SW480 (cell line): ENCODE measurements at regions not wholly inside any gene's neighbourhood (a gene's known extent, or its start where the extent isn't known, plus 50 kb on each side); places are given as distances from the start of the nearest gene placed in this dataset.

Experiments
- DNase-seq: peaks from one replicate; pipeline ENCODE4 v3.0.0-alpha.2; 2016; ENCODE audit warnings: low spot score

DNA sequence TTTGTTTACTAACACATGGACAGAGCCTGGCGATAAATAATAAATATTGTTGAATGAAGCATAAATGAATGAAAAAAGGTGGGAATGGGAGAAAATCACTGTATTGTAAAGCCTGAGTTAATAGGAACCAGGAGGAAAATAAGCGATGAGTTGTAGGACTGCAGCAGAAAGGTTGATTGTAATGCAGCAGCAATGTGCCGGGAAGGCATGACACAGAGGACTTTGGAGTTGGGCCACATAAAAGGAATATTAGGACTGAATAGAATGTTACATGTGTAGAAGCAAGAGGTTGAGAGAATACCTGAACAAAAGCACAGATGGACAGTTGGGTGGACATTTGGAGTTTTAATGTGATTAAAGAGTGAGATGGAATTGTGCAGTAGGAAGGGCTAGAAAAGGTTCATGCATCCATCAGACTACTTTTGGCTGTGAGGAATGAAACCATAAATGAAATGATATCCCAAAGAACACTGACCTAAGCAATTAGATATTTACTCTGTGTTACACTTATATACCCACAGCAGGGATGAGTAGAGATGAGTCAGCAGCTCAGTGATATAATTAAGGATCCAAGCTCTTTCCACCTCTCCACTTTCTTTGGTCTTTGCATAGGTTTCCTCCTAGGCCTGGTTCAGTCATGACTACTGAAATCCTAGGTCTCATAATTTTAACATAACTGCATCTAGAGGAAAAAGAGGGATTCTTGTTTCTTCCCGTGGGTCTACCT is 55.4 kb downstream of the CCER1 start:
- peak; percentile 2 for DNase-seq

DNA sequence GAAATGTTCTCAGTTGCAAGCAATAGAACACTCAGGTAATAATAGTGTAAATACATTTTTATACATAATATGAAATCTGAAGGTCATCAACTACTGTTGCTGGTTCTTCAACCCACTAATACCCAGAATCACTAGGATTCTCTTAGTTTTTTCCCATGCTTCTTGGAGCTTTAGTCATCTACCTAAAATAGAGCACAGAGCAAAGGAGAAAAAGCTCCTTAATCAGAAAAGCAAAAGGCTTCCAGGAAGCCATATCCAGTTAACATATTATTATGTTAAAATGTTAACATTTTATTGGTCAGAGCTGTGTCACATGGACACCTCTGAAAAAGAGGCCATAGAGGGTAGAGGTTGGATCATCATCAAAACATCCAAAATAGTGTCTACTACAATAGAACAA is 57.0 kb downstream of the CCER1 start:
- no peak for DNase-seq

DNA sequence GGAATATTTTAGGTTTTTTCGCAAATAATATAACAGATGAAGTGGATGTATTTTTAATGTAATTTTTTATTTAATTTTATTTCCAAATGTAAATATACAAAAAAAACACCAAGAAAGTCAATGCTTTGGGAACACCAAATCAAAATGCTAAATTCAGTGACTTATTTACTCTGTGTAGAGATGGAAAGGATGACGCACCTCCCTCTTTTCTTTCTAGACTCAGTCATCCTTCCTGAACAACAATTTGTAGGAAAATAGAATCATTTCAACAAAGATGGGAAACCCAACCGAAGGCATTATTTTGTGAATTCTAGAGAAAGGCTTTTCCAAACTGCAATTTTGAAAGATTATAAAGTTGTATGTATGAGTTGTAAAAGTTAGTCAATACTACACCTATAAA is 57.7 kb downstream of the CCER1 start:
- DNase-seq: no peak

- no peak for DNase-seq
Observed at GRCh38 chr12:90896821-90897220, 58.2 kb downstream of the CCER1 start.

DNA sequence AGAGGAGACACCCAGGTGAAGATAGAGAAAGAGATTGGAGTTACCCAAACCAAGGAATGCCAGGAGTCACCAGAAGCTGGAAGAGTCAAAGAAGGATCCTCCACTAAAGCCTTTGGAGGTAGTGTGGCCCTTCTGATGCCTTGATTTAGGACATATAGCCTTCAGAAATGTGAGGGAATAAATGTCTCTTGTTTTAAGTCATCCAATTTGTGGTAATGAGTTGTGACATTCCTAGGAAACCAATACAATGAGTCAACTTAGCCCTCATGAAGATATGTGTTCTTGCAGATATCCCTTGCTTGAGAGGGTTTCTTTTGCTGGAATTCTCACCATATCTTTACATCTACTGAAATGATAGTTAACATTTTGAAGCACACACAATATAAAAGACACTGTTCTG is 58.8 kb downstream of the CCER1 start:
- peak; percentile 17 for DNase-seq

- no peak for DNase-seq
Observed at GRCh38 chr12:90888316-90888715, 66.7 kb downstream of the CCER1 start.

DNA sequence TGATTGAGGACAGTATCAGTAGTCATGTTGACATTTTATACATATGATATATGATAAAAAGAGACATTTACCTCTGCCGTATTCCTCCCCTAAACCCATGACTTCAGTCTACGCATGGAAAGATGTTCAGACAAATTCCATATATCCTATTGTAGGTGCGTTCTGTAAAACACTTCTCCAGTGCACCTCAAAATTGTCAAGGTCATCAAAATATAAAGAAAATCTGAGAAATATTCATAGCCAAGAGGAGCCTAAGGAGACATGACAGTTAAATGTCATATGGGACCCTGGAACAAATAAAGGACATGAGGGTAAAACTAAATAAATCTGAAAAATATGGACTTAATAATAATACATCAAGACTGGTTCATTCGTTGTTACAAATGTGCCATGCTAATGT is 71.5 kb downstream of the CCER1 start:
- no peak for DNase-seq

DNA sequence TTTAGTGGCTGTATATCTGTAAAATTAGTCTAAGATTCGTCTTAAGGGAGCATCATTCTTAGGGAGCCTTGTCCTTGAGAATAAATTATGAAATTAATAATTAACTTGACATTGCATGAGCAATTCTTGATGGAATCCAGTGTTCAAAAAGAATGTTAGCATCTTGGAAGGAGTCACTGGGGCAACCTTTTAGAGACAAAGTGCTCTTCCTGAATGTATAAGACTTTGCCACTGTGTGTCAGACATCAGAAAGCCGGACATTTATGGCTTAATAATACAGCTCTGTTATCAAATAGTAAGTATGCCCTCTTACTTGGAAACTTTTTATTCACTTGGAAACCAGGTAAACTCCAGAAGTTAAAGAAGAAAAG is 83.3 kb downstream of the CCER1 start:
- DNase-seq: no peak

GRCh38 chr12:90870971-90871725 is 83.8 kb downstream of the CCER1 start:
- no peak for DNase-seq

DNA sequence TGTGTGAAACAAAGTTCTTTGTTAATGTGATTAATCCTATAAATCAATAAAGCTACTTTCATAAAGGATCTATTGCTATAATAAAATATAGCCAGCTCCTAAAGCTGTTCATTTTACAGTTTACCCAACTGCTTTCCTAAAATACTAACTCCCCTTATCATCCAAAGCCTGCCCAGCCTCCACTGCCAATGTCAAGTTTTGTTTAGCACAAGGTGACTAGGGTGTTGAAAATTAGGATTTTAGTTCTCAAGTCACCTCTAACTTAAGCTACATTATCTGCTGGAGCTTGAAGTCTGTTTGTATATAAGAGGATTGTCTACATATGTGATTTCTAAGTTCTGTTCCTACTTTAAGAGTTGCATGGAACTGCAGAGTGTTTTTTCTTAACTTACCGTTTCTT is 86.3 kb downstream of the CCER1 start:
- DNase-seq: no peak

- DNase-seq: no peak
Observed at GRCh38 chr12:90859591-90859990, 95.4 kb downstream of the CCER1 start.

DNA sequence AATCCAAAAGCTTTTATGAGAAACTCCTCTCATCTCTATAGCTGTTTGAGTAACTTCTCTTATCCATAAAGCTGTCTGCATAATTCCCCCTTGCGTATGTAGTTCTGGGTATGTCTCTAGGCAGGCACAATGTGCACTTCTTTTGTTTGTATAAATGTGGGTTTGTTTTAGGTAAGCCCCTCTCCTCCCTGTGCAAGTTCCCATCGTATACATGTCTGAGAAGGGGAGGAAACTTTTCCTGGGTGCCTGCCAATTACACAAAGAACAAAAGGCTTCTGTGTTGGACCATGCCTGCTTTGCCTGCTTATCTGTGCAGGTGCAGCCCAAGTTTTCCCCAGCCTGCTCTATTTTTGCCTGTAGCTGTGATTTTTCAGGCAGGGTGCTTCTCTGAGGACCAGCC is 96.7 kb downstream of the CCER1 start:
- DNase-seq: peak; percentile 28

- no peak for DNase-seq
Observed at GRCh38 chr12:90855534-90855933, 99.4 kb downstream of the CCER1 start.

DNA sequence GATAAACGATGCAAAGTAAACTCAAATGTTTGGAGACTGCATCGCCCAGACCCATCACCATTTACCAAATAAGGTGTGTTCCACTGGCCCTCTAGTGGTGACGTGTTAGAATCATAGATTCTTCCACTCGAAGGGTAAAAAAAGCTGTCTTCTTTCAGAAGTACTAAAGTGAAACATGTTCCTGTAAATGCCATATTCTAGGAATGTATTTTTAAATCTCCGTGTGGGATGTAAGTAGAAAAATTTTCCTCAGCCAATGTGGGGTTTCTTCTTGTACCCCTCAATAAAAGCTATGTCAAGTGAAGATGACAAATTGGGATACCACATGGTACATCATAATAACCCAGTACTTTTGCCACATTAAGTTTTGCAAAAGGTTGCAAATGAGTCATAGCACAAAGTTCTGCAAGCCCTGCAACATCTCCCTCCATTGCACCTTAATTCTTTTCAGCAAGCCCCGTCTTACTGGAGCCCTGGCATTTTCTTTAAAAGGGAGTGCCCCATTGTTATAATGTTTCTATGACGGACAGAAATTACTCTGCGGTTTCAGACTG is 100.8 kb downstream of the CCER1 start:
- DNase-seq: peak; percentile 52

DNA sequence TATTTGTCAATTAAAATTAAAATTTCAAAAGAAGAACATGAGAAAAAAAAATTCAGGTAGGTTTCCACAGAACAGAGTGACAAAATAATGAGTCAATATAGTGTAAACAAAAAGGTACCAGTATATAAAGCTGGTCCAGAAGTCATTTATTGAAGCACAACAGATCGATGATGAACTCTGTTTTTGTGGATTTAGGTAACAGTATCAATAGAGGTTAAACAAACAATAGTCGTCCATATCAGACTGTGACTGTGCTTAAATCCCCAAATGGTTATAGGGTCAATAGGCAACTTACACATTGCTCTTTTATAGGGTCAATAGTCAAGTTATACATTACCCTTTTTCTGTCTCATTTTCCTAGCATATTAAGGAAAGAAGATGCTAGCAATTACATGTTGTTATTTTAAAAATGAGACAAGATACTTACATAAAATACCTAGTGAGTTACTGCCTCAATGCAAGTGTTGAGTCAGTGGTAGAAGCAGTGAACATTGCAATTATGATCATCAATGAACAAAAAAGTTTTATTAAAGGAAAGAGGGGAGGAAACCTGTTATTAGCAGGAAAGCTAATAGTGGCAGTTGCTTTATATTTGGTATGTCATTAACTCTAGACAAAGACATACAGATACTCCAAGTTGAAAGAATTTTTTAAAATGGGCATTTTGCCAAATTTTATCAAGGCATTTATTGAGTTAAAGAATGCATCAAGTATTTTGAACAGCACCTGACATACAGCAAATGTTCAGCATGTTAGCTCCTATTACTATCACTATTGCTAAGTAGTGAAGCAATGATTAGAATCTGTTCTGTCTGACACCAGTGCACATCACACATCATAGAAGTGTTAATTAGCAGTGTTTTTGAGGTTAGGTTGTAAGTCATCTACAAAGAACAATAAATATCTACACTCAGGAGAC is 102.9 kb downstream of the CCER1 start:
- no peak for DNase-seq

DNA sequence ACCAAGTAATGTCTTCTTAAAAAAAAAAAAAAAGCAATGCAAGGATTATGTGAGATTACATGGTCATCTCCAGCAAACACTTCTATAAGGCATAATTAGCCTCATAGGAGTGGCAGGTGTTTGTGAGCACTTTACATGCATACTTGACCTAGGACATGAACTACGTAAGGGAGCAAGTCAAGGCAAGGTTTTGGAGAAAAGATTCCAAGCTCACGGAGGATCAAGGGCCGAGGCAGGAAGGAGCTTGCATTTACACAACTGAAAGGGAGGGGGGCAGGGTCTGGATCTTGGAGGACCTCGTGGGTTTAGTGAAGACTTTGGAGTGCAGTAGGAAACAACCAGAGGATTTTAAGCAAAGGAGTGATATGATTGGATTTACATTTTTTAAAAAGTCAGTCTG is 112.5 kb downstream of the CCER1 start:
- no peak for DNase-seq

DNA sequence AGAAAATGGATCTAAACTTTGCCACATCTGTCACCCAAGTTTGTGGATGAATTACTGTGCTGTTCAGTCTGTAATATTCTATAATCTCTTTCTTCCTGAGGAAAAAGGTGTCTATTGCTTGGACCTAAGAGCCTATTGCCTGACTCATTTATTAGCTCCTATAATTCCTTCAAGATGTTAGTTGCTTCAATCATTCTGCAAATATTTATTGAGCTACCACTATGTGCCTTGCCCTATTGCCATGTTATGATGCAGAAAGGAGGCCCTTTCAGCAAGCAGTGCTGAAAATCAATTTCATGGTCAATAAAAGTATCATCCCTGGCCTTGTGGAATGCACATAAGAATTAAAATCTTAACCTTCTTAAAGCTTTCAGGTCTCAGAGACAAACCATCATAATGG is 113.6 kb downstream of the CCER1 start:
- DNase-seq: no peak

DNA sequence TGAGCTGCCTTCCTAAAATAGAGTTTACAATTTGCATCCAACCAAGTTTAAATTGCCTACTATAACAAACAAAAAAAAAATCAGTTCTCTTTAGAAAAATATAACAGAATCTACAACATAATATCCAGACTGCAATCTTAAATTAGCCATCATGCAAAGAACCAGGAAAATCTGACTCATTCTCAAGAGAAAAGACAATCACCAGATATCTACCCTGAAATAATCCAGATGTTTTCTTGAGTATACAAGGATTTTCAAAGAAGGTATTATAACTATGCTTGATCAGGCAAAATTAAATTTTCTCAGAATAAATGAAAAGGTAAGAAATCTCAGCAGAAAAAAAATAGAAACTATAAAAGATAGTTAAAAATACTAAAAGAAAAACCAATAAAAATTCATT is 115.6 kb downstream of the CCER1 start:
- no peak for DNase-seq

- DNase-seq: no peak
Observed at GRCh38 chr12:90836689-90837088, 118.3 kb downstream of the CCER1 start.

DNA sequence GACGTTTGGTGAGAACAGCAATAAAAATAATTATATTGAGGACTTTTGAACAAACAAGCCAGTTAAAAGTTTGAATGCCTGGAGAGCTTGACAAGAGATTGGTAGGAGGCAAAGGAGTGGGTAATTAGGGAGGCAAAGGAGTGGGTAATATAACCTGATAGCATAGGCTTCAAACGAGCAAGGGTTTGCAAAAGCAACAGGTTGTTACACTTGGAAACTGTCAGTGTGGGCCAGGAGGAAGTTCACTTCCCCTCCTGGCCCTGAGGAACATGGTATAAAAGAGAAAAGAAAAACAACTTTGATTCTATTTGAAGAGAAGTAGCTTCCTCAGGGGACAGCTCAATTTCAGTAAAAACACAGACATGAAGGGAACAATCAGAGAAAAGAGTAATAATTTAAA is 121.7 kb downstream of the CCER1 start:
- DNase-seq: no peak

- DNase-seq: no peak
Observed at GRCh38 chr12:90832427-90832826, 122.5 kb downstream of the CCER1 start.

GRCh38 chr12:90831712-90832111 is 123.3 kb downstream of the CCER1 start:
- no peak for DNase-seq
